PFSK-1 (cell line): ENCODE measurements at regions not wholly inside any gene's neighbourhood (a gene's known extent, or its start where the extent isn't known, plus 50 kb on each side); places are given as distances from the start of the nearest gene placed in this dataset.

Experiments used
- FOXP2 ChIP-seq: optimal IDR thresholded peaks from 2 replicates; pipeline ENCODE3; 2011; ENCODE audit warnings: borderline replicate concordance, control low read depth, inconsistent platforms; ENCODE audit not compliant: insufficient read depth; ENCODE audit errors: extremely low read length, extremely low read depth
- POLR2AphosphoS5 ChIP-seq: IDR thresholded peaks from 2 replicates; pipeline ENCODE4 v1.6.1; 2012; ENCODE audit warnings: low read depth, mild to moderate bottlenecking, control low read depth, low read length, moderate library complexity
- SIN3A ChIP-seq: IDR thresholded peaks from 2 replicates; pipeline ENCODE4 v1.6.1; 2012; ENCODE audit warnings: mild to moderate bottlenecking, low read length, moderate library complexity, borderline replicate concordance; ENCODE audit not compliant: insufficient read depth
- TAF1 ChIP-seq: IDR thresholded peaks from 2 replicates; pipeline ENCODE4 v1.6.1; 2012; ENCODE audit warnings: low read length, control low read depth, borderline replicate concordance; ENCODE audit not compliant: insufficient read depth
- TF ChIP-seq, protein P1 (sequence below), 2 experiments: IDR thresholded peaks; 2 replicates each; pipeline versions ENCODE4 v1.6.1 to v1.8.0; 2011 to 2012; ENCODE audit warnings: low read depth in 2 of 2, low read length in 2 of 2, control low read depth in 1 of 2, inconsistent platforms in 1 of 2, mild to moderate bottlenecking in 1 of 2, moderate library complexity in 1 of 2; ENCODE audit not compliant: insufficient read depth in 1 of 2

DNA sequence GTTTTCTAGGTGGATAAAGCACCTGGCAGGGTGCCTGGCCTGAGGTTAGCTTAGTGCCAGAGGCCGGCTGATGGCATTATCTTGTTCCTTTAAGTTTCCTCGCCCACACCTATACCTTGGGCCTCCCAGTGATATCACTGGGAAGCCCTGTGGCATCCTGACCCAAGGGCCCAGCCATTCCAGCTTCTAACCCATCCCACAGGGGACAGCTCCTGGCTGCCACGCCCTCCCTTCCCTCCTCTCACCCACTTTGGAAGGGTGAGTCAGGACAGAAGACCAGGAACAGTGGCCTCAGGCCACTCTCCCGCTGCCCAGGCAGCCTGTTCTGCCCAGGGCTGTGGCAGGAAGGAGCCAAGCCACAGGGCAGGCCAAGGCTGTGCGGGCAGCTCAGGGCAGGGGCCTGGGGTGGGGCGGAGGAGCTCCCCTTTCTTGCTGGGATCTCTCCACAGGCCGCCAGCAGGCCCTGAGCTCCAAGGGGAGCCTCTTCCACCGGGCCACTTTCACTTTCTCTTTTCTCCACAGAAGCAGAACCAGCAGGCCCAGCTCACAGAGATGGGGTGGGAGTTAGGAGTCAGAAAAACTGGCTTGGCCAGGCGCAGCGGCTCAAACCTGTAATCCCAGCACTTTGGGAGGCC lies 75.1 kb downstream of the IRF2BPL start:
- no peak for TF ChIP-seq POLR2AphosphoS5
- no peak for TF ChIP-seq FOXP2
- TF ChIP-seq TAF1: no peak
- TF ChIP-seq SIN3A: no peak
- TF ChIP-seq, protein P1, sequence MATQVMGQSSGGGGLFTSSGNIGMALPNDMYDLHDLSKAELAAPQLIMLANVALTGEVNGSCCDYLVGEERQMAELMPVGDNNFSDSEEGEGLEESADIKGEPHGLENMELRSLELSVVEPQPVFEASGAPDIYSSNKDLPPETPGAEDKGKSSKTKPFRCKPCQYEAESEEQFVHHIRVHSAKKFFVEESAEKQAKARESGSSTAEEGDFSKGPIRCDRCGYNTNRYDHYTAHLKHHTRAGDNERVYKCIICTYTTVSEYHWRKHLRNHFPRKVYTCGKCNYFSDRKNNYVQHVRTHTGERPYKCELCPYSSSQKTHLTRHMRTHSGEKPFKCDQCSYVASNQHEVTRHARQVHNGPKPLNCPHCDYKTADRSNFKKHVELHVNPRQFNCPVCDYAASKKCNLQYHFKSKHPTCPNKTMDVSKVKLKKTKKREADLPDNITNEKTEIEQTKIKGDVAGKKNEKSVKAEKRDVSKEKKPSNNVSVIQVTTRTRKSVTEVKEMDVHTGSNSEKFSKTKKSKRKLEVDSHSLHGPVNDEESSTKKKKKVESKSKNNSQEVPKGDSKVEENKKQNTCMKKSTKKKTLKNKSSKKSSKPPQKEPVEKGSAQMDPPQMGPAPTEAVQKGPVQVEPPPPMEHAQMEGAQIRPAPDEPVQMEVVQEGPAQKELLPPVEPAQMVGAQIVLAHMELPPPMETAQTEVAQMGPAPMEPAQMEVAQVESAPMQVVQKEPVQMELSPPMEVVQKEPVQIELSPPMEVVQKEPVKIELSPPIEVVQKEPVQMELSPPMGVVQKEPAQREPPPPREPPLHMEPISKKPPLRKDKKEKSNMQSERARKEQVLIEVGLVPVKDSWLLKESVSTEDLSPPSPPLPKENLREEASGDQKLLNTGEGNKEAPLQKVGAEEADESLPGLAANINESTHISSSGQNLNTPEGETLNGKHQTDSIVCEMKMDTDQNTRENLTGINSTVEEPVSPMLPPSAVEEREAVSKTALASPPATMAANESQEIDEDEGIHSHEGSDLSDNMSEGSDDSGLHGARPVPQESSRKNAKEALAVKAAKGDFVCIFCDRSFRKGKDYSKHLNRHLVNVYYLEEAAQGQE (IDR thresholded peaks at IDR 0.05; ENCODE audit: insufficient read depth in 1 of 2, low read depth in 2 of 2, low read length in 2 of 2): no peak
